NB4 (cell line): ENCODE measurements at regions not wholly inside any gene's neighbourhood (a gene's known extent, or its start where the extent isn't known, plus 50 kb on each side); places are given as distances from the start of the nearest gene placed in this dataset.

Source experiments
- CTCF ChIP-seq: IDR thresholded peaks from one replicate; pipeline ENCODE4 v1.5.1; 2012; ENCODE audit warnings: low read depth, low read length
- MAX ChIP-seq: IDR thresholded peaks from 2 replicates; pipeline ENCODE4 v1.6.1; 2011; ENCODE audit warnings: low read depth, low read length
- MYC ChIP-seq: IDR thresholded peaks from 2 replicates; pipeline ENCODE4 v1.6.1; 2011; ENCODE audit warnings: low read depth, low read length
- POLR2A ChIP-seq: IDR thresholded peaks from 2 replicates; pipeline ENCODE4 v1.6.1; 2011; ENCODE audit warnings: mild to moderate bottlenecking; ENCODE audit not compliant: insufficient read length; ENCODE audit errors: extremely low read depth

GRCh38 chr4:54855191-54855854 is 197.6 kb downstream of the KIT start:
- TF ChIP-seq POLR2A (no peak), CTCF (no peak), MAX (no peak), MYC (no peak)
